ENCODE measurements at regions not wholly inside any gene's neighbourhood (a gene's known extent, or its start where the extent isn't known, plus 50 kb on each side); places are given as distances from the start of the nearest gene placed in this dataset.

DNA sequence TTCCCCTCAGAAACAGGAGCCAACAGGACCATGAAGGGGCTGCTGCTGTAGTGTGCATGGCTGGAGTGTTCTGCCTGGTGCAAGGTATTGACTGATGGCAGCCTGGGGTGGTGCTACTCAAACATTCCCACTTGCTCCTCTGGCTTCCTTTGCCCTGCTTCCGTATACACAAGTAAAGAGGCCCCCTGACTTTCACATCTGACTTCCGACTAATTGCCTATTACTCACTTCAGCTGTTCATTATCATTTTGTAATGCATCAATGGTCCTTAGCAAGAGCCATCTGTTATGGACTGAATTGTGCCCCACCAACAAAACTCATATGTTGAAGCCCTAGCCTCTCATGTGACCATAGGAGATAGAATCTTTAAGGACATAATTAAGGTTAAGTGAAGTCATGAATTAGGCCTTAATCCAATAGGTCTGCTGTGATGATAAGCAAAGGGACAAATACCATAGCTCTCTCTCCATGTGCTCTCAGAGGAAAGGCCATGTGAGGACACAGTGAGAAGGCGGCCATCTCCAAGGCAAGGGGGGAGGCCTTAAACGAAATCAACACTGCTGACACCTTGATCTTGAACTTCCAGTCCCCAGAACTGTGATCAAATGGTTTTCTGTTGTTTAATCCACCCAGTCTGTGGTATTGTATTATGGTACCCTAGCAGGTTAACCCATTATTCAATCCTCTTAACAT is 122.5 kb upstream of the CLNK start (continued):
- TF ChIP-seq ZNF584 (CRISPR knock-in tag; IDR thresholded peaks at IDR 0.05; ENCODE audit: low read depth) (no peak), SIRT6 (IDR thresholded peaks at IDR 0.05; ENCODE audit: low read depth, low read length) (no peak), NCOA6 (IDR thresholded peaks at IDR 0.05) (no peak), CEBPG (CRISPR knock-in tag; IDR thresholded peaks at IDR 0.05) (no peak), CEBPG (tag; conservative IDR thresholded peaks at IDR 0.05 in 1 of 2, IDR thresholded peaks at IDR 0.05 in 1 of 2) (no peak), ZBTB7A (IDR thresholded peaks at IDR 0.05; ENCODE audit: borderline replicate concordance, control insufficient read depth, low read depth, low read length) (no peak), MBD1 (CRISPR knock-in tag; IDR thresholded peaks at IDR 0.05) (no peak), ETV6 (IDR thresholded peaks at IDR 0.05; ENCODE audit: borderline replicate concordance in 1 of 2, low read depth in 2 of 2, low read length in 1 of 2) (no peak), ETV6 (CRISPR knock-in tag; IDR thresholded peaks at IDR 0.05; ENCODE audit: borderline replicate concordance) (no peak), NCOA1 (IDR thresholded peaks at IDR 0.05; ENCODE audit: low read depth) (no peak)
